DMS153 treated with DMSO at 0.1 percent for 48 hours (cell line): ENCODE measurements at regions not wholly inside any gene's neighbourhood (a gene's known extent, or its start where the extent isn't known, plus 50 kb on each side); places are given as distances from the start of the nearest gene placed in this dataset.

Source experiments
- DNase-seq: peaks from one replicate; lab custom pipeline; 2025; ENCODE audit not compliant: unreplicated experiment; lab: John Stamatoyannopoulos, UW

DNA sequence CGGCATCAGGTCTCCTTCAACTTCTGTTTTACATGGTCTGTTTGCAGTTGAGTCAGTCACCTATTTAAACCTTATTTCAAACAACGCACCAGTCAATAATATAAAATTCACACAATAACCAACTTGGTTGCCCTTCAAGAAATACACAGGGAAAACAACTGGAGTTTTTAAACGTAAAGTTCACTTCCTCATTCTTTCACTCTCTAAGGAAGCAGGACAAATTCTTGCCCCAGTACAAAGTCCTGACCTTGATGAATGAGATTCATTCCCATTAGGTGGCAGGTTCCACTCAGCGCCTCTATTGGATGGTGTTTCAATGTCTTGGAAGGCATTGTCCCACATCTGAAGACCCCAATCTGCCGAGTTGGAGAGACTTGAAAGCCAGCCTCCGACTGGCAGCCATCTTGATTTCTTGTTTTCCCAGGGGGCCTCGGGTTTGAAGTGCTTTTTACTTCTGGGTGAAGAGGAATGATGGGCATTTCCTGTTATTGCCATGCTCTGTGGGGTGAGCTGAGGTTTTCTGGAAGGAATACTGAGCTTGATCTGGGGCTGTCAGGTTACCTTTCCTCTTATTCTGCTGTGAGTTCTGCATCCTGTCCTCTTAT, 105.0 kb downstream of the ACER2 start:
- DNase-seq: no peak

GRCh38 chr9:19512103-19512832, 103.5 kb downstream of the ACER2 start:
- peak; percentile 11 for DNase-seq

GRCh38 chr9:19511694-19512093, 102.9 kb downstream of the ACER2 start:
- DNase-seq: no peak

DNA sequence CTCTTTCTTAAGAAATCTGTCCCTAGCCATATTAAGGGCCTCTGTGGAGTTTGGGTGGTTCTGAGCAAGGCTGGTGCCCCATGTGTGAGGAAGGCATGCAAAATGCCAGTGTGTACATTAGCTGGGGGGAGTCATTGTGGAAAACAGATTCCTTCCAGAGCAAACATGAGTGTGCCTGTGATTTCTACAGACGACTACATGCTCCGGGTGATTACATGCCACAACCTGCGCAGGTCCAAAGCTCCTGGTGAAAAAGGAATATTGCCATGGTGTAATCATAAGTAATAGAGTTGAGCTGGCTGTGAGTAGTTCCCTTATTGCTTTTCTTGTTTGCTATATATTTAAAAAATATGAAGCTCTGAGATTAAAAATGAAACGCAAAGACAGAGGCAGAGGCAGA, 102.1 kb downstream of the ACER2 start:
- DNase-seq: no peak
